ENCODE measurements at regions not wholly inside any gene's neighbourhood (a gene's known extent, or its start where the extent isn't known, plus 50 kb on each side); places are given as distances from the start of the nearest gene placed in this dataset.

DNA sequence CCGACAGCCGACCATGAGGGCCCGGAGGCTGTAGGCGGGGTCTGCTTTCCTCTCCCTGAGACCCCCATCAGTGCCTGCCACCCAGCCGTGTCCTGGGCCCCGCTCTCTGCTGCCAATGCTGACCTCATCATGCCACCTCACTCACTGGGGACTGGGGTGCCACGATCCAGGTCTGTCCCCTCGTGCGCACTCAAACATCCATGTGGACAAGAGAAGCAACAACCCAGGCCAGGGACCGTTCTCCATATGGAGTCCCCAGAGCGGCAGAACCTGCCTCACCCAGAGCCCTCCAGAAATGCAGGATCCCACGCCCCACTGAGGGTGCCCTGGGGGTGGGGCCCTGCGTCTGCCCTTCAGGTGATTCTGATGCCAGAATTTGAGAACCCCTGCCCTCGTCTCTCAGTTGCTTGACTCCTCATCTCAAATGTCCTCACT is 210.0 kb upstream of the PPP2R2D start:
- Histone ChIP-seq H4K20me1 (ENCODE audit: insufficient read depth) (no peaks in the 10 kb centered on the region), H3K27me3 (ENCODE audit: insufficient read depth, low read depth) (no peaks in the 10 kb centered on the region), H2AFZ (ENCODE audit: low read depth) (no peak overlapping the region), H3K36me3 (ENCODE audit: insufficient read depth) (no peaks in the 10 kb centered on the region), H3K79me2 (ENCODE audit: insufficient read depth, low read depth) (no peaks in the 10 kb centered on the region), H3K4me1 (ENCODE audit: low read depth, poor library complexity, severe bottlenecking) (no peaks in the 10 kb centered on the region), H3K4me2 (no peak overlapping the region), H3K4me3 (IDR thresholded peaks at IDR 0.05; ENCODE audit: insufficient read depth, low read depth, low read length) (no peak overlapping the region), H3K9ac (no peak overlapping the region), H3K27ac (no peak overlapping the region)
- TF ChIP-seq, protein P1, sequence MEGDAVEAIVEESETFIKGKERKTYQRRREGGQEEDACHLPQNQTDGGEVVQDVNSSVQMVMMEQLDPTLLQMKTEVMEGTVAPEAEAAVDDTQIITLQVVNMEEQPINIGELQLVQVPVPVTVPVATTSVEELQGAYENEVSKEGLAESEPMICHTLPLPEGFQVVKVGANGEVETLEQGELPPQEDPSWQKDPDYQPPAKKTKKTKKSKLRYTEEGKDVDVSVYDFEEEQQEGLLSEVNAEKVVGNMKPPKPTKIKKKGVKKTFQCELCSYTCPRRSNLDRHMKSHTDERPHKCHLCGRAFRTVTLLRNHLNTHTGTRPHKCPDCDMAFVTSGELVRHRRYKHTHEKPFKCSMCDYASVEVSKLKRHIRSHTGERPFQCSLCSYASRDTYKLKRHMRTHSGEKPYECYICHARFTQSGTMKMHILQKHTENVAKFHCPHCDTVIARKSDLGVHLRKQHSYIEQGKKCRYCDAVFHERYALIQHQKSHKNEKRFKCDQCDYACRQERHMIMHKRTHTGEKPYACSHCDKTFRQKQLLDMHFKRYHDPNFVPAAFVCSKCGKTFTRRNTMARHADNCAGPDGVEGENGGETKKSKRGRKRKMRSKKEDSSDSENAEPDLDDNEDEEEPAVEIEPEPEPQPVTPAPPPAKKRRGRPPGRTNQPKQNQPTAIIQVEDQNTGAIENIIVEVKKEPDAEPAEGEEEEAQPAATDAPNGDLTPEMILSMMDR (conservative IDR thresholded peaks at IDR 0.05; ENCODE audit: low read depth, low read length) = no peak

- no peaks in the 10 kb centered on the region for H3K79me2 ChIP-seq (ENCODE audit: insufficient read depth, low read depth)
- H3K9ac ChIP-seq = no peak overlapping the region
- H3K4me2 ChIP-seq = no peak overlapping the region
- TF ChIP-seq, protein P1 (conservative IDR thresholded peaks at IDR 0.05; ENCODE audit: low read depth, low read length) = no peak
- H3K4me3 ChIP-seq (IDR thresholded peaks at IDR 0.05; ENCODE audit: insufficient read depth, low read depth, low read length) = no peak overlapping the region
- H3K27ac ChIP-seq = no peak overlapping the region
- no peak overlapping the region for H2AFZ ChIP-seq (ENCODE audit: low read depth)
- no peaks in the 10 kb centered on the region for H4K20me1 ChIP-seq (ENCODE audit: insufficient read depth)
- no peaks in the 10 kb centered on the region for H3K27me3 ChIP-seq (ENCODE audit: insufficient read depth, low read depth)
- H3K36me3 ChIP-seq (ENCODE audit: insufficient read depth) = no peaks in the 10 kb centered on the region
- no peaks in the 10 kb centered on the region for H3K4me1 ChIP-seq (ENCODE audit: low read depth, poor library complexity, severe bottlenecking)
These were observed 209.2 kb upstream of the PPP2R2D start for GRCh38 chr10:131691481-131692090.

- Histone ChIP-seq H4K20me1 (ENCODE audit: insufficient read depth) (no peaks in the 10 kb centered on the region), H3K27ac (no peak overlapping the region), H3K27me3 (ENCODE audit: insufficient read depth, low read depth) (no peaks in the 10 kb centered on the region), H2AFZ (ENCODE audit: low read depth) (no peak overlapping the region), H3K36me3 (ENCODE audit: insufficient read depth) (no peaks in the 10 kb centered on the region), H3K4me3 (IDR thresholded peaks at IDR 0.05; ENCODE audit: insufficient read depth, low read depth, low read length) (no peak overlapping the region), H3K4me2 (no peak overlapping the region), H3K9ac (no peak overlapping the region), H3K79me2 (ENCODE audit: insufficient read depth, low read depth) (no peaks in the 10 kb centered on the region), H3K4me1 (ENCODE audit: low read depth, poor library complexity, severe bottlenecking) (no peaks in the 10 kb centered on the region)
- TF ChIP-seq, protein P1 (conservative IDR thresholded peaks at IDR 0.05; ENCODE audit: low read depth, low read length) = no peak
These were observed 208.6 kb upstream of the PPP2R2D start for GRCh38 chr10:131692176-131692575.

GRCh38 chr10:131692686-131693334 is 208.0 kb upstream of the PPP2R2D start:
- no peaks in the 10 kb centered on the region for H3K79me2 ChIP-seq (ENCODE audit: insufficient read depth, low read depth)
- no peaks in the 10 kb centered on the region for H3K27me3 ChIP-seq (ENCODE audit: insufficient read depth, low read depth)
- H3K4me3 ChIP-seq (IDR thresholded peaks at IDR 0.05; ENCODE audit: insufficient read depth, low read depth, low read length) = no peak overlapping the region
- no peaks in the 10 kb centered on the region for H3K36me3 ChIP-seq (ENCODE audit: insufficient read depth)
- no peak overlapping the region for H3K9ac ChIP-seq
- no peak overlapping the region for H2AFZ ChIP-seq (ENCODE audit: low read depth)
- no peak overlapping the region for H3K27ac ChIP-seq
- no peak overlapping the region for H3K4me2 ChIP-seq
- no peaks in the 10 kb centered on the region for H3K4me1 ChIP-seq (ENCODE audit: low read depth, poor library complexity, severe bottlenecking)
- TF ChIP-seq, protein P1 (conservative IDR thresholded peaks at IDR 0.05; ENCODE audit: low read depth, low read length) = no peak
- no peaks in the 10 kb centered on the region for H4K20me1 ChIP-seq (ENCODE audit: insufficient read depth)
